HG03575 (cell line): ENCODE measurements at regions not wholly inside any gene's neighbourhood (a gene's known extent, or its start where the extent isn't known, plus 50 kb on each side); places are given as distances from the start of the nearest gene placed in this dataset.
"Not testable (repeated sequence)": the region's sequence is repeated elsewhere in the genome, so short reads cannot be mapped to it uniquely, and the experiment has no call there.

Experiments used
- ATAC-seq: cut with Tn5 transposase; IDR thresholded peaks from one replicate; pipeline ENCODE4 v1.9.1; 2021; ENCODE audit not compliant: unreplicated experiment, insufficient number of reproducible peaks, low FRiP score; ENCODE audit errors: extremely low read depth

- no peak for ATAC-seq
These were observed 136.4 kb upstream of the KRAS start for GRCh38 chr12:25386831-25387731.

- no peak for ATAC-seq
These were observed 134.1 kb upstream of the KRAS start for GRCh38 chr12:25384893-25385248.

DNA sequence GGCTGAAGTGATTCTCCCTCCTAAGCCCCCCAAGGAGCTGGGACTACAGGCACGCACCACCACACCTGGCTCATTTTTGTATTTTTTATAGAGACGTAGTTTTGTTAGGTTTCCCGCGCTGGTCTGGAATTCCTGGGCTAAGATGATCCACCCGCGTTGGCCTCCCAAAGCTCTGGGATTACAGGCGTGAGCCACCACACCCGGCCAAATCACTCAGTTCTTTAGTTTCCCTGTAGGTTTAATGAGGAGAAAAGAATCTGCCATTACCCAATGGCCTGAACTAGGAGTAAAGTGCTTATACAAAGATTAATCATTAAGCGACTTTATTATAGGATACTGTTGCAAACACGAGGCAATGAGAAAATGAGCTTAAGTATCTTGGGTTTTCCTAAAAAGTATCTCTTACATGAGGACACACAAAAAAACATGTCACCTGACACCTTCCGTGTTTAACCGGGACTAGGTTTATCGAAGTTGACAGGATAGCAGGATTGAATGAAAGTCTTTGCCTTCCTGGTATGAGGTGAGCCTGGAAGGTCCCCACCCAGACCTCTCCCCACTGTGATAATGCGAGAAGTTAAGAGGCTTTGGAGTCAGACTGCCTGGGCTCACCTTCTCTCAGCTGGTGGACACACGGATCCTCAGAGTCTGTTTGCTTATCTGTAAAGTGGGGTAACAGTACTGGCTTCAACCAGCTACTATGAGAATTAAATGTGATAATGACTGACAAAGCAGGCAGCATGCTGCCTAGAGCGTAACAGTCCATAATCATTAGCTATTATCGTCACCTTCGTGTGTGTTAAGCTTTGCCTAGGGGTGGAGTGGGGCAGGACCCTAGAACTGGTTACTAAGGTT is 133.5 kb upstream of the KRAS start:
- ATAC-seq: no peak

DNA sequence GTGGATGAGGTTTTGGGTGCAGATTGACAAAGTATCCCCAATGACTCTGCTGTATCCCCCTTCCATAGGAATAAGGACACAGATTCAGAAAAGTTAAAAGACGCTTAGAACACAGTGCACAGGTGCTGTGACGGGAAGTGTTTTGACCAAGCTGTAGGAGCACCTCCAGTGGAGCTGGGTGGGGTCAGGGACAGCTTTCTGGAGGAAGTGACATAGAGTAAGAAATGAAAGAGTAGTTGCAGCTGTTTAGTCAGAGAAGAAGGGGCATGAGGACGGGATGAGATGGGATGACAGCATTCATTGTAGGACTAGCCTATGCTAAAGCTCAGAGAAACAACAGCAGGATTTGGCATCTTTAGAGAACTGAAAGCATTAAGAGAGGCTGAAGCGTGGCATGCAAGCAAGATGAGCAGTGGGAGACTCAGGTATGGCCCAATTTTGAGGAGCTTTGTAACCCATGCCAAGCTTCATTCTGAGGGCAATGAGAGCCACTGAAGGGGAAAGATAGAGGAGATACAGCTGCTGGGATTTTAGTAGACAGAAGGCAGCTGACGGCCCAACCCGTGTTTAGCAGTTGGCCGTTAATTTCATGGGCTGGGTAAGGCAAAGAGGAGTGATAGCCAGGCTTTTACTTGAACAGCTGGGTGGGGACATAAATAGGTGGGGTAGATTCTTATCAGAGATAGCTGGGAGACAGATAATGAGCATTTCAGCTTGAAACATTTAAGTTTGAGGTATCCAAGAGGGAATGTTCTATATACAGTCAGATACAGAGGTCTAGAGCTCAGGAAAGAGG is 131.8 kb upstream of the KRAS start:
- no peak for ATAC-seq

- ATAC-seq: no peak
These were observed 126.9 kb upstream of the KRAS start for GRCh38 chr12:25377469-25378177.

- no peak for ATAC-seq
These were observed 126.3 kb upstream of the KRAS start for GRCh38 chr12:25376985-25377384.

DNA sequence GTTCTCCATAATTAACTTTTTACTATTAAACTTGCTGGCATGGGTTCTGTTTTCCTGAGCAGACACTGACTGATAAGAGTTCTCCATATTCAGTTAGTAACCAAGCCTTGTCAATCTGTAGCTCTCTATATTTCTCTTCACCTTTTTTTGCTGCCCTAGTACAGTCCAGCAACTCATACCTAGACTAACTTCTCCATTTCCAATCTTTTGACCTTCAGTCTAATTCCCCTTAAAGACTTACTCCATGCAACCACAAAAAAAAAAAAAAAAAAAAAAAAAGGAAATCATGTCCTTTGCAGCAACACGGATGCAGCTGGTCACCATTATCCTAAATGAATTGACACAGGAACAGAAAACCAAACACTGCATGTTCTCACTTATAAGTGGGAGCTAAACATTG is 125.7 kb upstream of the KRAS start:
- no peak for ATAC-seq

GRCh38 chr12:25372969-25373817 is 122.5 kb upstream of the KRAS start:
- no peak for ATAC-seq

DNA sequence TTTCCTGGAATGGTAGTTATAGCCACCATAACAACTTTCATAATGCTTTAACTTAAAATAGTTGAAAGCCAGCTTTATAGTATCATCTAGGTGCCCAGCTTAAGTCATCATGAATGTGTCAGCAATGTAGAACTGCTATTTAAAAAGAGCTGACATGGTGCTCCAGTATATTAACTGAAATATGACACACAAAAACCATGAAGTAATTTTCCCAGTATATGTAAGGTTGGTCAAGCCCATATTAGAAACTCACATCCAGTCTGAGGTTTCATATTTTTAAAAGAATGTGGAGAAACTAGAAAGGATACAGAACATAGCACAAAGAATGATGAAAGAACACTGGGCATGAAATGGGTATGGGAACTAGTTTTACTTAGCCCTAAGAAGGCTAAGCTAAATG is 121.3 kb upstream of the KRAS start:
- no peak for ATAC-seq

DNA sequence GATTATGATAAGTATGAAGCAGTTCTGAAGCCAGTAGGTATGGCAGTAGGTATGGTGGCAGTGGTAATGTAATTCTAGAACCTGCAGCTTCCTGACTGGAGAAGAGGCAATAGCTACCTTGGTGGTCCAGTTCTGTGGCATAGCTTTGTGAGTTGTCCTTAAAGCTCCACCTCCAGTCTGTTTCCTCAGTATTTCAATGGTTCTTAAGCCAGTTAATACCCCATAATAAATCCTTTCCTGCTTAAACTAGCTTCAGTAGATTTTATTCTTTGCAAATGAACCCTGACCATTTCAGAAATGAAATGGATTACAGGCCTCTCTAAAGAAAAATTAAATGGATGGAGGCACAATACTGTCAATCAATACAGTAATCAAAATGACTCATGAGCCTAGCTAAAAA is 117.8 kb upstream of the KRAS start:
- no peak for ATAC-seq

GRCh38 chr12:25366122-25366521 is 115.4 kb upstream of the KRAS start:
- no peak for ATAC-seq

DNA sequence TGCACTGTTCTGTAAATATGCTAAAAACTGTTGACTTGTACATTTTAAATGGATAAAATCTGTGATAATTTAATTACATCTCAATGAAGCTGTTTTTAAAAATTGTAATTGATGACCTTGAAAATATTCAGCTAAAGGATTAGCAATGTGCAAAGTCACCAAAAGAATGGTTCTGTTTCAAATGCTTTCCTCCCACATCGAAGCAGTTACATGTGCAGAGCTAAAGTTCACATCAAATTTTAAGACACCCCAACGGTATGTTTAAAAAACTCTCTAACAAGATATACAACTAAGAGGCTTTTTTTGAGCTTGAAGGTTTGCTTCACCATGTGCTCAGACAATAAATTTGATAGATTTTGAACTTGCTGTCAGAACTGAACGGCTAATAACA is 114.6 kb upstream of the KRAS start:
- no peak for ATAC-seq

DNA sequence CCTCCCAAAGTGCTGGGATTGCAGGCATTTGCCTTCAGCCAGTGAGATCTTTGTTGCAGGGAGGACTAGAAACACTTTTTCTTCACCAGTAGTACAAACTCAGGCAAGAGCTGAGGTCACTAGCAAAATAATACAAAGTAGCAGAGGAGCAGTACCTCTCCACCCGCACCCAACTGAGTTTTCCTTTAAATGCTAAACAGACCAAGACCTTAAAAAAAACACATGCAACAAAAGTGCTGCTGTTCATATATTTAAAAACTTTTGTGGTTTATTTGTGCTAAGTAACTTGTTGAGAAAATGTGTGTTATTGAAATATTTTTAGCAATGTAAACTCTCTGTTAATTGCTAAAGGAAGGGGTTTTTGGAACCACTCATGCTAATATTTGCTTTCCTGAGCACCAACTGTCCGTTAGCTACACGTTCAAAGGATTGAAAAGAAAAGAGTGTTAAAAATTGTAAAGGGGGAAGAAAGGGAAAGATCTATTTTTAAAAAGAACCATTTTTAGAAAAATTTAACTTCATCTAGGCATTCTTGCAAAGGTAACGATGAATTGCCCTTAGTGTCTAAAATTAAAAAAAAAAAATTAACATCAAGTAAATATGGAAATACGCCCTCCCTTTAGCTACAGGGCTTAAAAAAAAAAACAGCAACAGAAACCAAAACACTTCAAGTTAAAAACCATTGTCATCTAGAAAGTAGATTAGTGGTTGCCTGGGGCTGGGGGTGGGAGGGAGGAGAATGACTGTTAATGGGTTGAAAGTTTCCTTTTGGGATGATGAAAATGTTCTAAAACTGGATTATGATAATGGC is 114.0 kb upstream of the KRAS start:
- peak; percentile 71 for ATAC-seq

GRCh38 chr12:25362646-25363045 is 111.9 kb upstream of the KRAS start:
- no peak for ATAC-seq

GRCh38 chr12:25361511-25361910 is 110.8 kb upstream of the KRAS start:
- ATAC-seq: no peak

- ATAC-seq: no peak
These were observed 106.9 kb upstream of the KRAS start for GRCh38 chr12:25357595-25357994.

GRCh38 chr12:25352942-25353341 is 102.2 kb upstream of the KRAS start:
- not testable (repeated sequence) for ATAC-seq
